Fibroblast of skin of right biceps (primary cell): ENCODE measurements at regions not wholly inside any gene's neighbourhood (a gene's known extent, or its start where the extent isn't known, plus 50 kb on each side); places are given as distances from the start of the nearest gene placed in this dataset.

Source experiments
- DNase-seq: peaks from one replicate; pipeline ENCODE4 v3.0.0-alpha.2; 2013

- no peak for DNase-seq
Measured at GRCh38 chr3:194219826-194220410, 84.0 kb downstream of the HES1 start.

- peak; percentile 66 for DNase-seq
Measured at GRCh38 chr3:194220901-194221326, 85.0 kb downstream of the HES1 start.

GRCh38 chr3:194221336-194221735 is 85.4 kb downstream of the HES1 start:
- DNase-seq, result no peak

- no peak for DNase-seq
Measured at GRCh38 chr3:194223951-194224350, 88.0 kb downstream of the HES1 start.

GRCh38 chr3:194224471-194225417 is 88.8 kb downstream of the HES1 start:
- no peak for DNase-seq

- no peak for DNase-seq
Measured at GRCh38 chr3:194225418-194225812, 89.5 kb downstream of the HES1 start.

- peak; percentile 22 for DNase-seq
Measured at GRCh38 chr3:194225988-194226663, 90.2 kb downstream of the HES1 start.

GRCh38 chr3:194231929-194232832 is 96.2 kb downstream of the HES1 start:
- no peak for DNase-seq

- DNase-seq, result no peak
Measured at GRCh38 chr3:194233150-194233549, 97.2 kb downstream of the HES1 start.

GRCh38 chr3:194235160-194235559 is 99.2 kb downstream of the HES1 start:
- DNase-seq, result no peak

- DNase-seq, result no peak
Measured at GRCh38 chr3:194237110-194237509, 101.2 kb downstream of the HES1 start.

GRCh38 chr3:194240766-194241165 is 104.8 kb downstream of the HES1 start:
- DNase-seq, result no peak

GRCh38 chr3:194243172-194243837 is 107.4 kb downstream of the HES1 start:
- DNase-seq, result no peak

- DNase-seq, result no peak
Measured at GRCh38 chr3:194244167-194244566, 107.0 kb downstream of the CPN2 start.

- no peak for DNase-seq
Measured at GRCh38 chr3:194245474-194245873, 105.7 kb downstream of the CPN2 start.

GRCh38 chr3:194245975-194246561 is 105.1 kb downstream of the CPN2 start:
- no peak for DNase-seq

GRCh38 chr3:194246709-194247349 is 104.3 kb downstream of the CPN2 start:
- no peak for DNase-seq

GRCh38 chr3:194247350-194247740 is 103.8 kb downstream of the CPN2 start:
- DNase-seq, result no peak

- DNase-seq, result peak; percentile 52
Measured at GRCh38 chr3:194249323-194250097, 101.6 kb downstream of the CPN2 start.
